GM21528 (cell line): ENCODE measurements at regions not wholly inside any gene's neighbourhood (a gene's known extent, or its start where the extent isn't known, plus 50 kb on each side); places are given as distances from the start of the nearest gene placed in this dataset.

ENCODE experiments used
- ATAC-seq: cut with Tn5 transposase; IDR thresholded peaks from one replicate; pipeline ENCODE4 v1.9.1; 2021; ENCODE audit warnings: mild to moderate bottlenecking, moderate library complexity; ENCODE audit not compliant: unreplicated experiment, low FRiP score

DNA sequence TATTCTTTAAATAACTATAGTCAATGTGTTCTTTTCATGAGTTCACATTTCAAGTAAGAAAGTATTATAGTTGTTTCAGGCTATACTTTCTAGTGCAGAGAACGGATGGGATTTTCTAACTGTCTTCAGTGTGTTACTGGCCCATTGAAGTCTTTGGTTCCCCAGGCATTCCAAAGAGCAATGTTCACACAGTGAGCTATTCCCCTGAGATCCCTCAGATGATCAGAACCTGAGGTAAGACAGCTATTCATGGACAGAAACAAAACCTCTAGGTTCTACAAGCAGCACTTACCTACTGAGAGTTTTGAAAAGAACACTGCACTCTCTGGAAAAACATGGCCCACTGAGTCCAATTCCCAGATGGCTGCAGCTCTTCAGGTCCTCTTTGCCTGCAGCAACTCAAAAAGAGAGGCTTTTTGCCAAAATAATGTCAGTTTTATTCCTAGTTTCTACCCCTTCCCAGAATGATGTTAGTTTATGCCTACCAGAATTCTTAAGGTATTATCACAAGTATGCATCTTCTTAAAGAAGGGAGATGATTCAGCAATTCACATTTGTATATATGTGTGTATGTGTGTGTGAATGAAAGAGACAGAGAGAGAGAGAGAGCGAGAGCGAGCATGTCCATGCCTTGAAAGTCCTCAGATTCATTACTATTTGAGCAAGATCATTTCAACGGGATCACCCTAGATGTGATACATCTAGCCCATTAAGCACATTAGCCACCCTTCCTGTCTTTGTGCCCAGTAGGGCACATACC, 146.1 kb downstream of the PDHA2 start:
- ATAC-seq = no peak

DNA sequence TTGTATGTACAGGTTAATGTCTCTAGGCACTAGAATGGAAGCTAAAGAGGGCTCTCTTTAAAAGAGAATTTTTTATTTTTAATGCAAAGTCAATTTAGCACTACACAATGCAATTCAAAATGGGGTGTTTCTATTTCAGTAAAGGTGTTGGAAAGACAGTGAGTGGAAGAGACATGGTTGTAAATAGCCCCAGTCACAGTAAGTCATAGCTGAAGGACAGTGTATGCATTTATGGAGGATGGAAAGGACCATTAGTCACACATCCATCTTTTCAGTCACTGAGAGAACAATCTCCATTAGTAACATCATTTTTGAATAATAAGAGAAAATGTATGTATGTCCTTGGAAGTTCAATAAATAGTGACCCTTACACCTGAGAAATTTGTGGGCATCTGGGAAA, 148.0 kb downstream of the PDHA2 start:
- ATAC-seq = no peak

DNA sequence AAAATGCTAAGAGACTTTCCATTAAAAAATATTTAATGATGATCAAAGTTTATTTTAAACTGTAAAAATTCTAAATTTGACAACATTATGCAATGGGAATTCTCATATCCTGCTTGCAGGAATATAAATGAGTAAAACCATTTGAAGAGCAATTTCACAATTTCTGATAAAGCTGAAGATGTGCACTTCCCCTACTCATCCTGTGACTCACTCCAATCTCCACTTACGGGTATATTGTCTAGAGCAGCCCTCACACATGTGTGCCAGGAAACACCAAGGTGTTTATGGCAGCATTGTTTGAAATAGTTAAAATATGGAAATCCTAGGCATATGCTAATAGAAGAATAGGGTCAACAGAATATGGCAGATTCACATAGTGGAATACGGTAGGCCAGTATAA, 158.4 kb downstream of the PDHA2 start:
- no peak for ATAC-seq

DNA sequence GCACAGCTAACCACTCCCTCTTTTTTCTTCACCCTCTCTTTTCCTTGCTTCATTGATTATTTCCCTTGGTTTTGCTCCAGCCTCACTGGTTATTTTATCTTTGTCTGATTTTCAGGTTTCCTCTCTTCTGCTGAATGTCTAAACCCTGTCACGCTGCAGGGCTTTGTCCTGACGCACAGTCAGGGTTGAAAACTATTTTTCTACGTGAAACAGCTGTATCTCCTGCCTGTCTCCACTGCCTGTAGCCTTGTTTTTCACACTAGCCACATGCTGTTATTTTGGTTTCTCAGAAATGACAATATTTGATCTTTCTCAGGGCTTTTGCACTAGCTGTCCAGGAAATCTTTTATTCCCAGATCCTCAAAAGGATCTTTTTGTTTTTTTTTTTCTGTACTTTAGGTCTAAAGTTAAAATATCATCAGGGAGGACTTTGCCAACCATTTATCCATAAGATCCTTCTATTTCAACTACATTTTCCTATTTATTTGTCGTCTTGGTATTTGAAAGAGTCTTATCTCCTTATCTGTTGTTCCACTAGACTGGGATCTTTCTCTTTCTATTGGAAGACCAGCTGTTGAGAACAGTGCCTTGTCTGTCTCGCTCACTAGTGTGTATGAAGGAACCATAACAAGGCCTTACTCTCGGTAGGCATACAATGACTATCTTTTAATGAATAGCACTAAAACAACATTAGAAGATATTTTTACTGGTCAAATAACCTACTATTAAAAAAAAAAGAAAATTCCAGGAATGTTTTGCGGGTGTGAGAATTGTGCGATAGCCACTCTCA, 164.3 kb downstream of the PDHA2 start:
- no peak for ATAC-seq

DNA sequence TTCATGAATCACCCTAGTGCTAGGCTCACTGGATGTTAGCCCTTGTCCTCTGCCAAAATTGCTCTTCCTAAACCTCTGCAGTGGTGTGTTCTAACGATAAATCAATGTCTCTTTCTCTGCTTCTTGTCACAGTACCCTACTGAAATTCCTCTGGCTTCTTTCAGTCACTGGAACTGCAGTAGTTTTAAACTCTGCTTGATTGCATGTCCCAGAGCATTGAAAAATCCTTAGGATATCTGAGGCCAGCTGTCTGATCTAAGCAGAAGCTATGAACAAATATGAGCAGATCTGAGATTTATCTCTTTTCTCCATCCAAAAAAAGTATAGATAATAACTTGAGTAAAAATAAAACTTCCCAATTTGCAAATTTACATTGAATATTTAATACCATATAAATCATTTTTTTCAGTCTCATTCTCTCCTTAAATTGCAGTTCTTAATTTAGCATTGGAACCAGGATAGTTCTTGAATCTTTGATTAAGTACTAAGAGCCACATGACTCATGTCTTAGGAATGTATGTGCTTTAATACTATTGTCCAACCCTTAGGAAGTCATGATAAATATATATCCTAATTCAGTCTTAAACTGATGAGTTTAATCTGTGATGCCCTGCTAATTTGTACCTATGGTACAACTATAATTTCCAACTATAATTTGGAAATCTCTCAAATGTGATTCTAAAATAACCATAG, 169.7 kb downstream of the PDHA2 start:
- no peak for ATAC-seq

DNA sequence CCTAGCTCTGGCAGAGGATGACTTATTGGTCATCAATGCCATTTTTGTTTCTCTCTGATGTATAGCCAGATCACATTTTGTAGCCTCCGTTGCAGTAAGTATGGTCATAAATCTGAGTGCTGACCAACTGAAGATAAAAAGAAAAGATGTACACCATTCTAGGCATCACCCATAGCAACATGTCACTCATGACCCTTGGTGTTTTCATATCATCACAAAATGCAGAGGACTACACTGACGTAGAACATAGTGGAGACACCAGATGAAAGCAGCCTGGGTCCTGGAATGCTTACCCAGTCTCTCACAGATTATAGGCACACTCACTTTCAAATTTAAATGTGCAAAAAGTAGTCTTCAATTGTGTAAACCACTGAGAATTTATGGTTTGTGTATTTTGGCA, 172.8 kb downstream of the PDHA2 start:
- no peak for ATAC-seq

DNA sequence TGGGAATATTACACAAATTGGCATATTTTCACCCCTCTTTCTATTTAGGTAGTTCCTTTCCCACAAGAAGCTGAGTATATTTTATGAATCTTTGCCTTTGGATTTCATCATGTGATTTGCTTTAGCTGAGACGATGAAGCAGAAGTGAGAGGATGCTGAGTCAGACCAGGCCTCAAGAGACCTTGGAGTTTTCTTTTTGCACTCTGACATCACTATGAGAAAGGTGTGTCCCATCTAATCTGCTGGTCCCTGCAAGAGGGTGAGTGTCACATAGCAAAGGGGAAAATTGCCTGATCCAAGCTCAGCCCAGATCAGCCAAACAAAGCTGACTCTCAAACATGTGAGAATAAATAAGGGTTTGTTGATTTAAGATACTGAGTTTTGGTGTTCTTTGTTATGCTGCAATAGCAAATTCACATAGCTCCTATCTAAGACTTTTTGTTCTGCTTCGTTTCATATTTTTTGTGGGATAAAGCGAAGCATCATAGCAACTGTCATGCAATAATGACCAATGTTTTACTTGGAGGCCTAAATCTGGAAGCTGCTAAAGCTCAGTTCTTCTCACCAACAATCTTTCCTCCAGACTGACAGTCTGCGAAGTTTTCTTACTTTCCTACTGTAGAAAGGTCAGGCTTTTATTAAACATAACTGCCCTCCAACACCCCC, 176.9 kb downstream of the PDHA2 start:
- no peak for ATAC-seq

DNA sequence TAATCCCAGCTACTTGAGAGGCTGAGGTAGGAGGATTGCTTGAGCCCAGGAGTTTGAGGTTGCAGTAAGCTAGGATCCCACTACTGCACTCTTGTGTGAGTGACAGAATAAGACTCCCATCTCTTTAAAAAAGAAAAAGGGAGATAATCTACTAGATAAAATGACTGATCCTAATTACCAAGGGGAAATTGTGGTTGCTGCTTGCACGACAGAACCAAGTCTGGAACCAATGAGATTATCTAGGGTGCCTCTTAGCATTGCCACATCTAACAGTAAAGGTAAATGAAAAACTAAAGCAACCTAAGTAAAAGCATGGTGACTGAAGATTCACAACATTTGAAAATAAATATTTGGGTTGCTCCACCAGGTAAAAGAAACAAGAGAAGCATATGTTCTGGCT, 185.1 kb downstream of the PDHA2 start:
- ATAC-seq = no peak

DNA sequence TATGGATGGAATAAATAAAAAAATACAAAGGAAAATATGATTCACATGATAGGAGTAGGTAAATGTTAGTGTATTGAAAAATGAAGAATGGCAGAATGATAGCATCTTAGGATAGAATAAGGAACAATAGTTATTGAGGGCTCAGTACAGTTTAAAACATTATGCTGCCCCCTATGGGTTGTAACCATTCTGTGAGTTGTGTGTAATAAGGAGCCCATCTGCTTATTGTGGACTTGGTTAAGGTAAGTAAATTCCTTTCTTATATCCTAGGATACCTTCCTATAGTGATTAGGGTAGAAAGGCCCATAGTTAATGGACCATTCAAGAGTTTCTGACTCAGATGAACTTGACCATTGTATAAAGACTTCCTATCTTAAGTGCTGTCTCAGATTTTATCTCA, 195.8 kb downstream of the PDHA2 start:
- ATAC-seq = no peak

DNA sequence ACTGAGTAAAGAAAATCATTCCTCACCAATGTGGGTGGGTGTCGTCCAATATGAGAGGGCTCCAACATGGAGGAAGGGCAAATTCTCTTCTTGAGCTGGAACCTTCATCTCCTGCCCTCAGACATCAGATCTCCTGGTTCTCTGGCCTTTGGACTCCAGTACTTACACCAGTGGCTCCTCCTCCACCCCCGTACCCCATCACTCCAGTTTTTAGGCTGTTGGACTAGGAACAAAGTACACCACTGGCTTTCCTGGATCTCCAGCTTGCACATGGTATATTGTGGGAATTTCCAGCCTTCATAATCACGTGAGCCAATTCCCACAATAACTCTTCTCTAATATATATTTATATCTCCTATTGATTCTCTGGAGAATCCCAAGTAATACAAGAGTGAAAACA, 196.9 kb downstream of the PDHA2 start:
- ATAC-seq = no peak

DNA sequence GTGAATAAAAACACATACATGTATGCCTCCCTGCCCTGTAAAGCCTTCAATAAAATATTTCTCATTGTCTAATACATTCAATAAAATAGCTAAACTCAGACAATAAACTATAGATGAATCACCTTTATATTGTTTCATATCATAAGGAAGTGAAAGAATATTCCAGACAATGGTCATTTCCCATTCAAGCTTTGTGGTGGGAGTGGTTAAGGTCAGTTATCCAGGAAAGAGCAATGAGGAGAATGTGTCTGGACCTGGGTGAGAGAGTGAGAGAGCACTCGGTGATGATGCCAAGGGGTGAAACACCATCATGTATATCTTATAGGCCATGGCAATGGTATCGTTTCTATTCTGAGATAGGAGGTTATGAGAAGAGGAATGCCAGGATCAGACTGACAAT, 197.8 kb downstream of the PDHA2 start:
- ATAC-seq = no peak

DNA sequence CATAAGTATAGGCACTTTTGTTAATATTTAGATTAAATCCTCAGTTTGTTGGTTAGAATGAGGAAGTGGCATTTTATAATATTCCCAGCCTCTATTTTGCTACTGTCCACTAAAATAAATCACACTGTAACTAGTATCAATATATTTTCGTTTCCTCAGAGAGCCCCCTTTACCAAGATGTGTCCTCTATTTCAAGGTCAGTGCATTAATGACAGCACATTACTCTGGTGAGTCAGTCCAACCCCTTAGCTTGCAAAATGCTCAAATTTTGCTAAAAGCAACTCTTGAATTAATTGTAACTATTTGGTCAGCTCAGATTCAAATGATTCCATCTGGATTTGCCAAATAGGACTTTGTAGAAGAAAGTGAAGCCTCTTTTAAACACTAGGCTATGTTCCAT, 199.3 kb downstream of the PDHA2 start:
- ATAC-seq = no peak

DNA sequence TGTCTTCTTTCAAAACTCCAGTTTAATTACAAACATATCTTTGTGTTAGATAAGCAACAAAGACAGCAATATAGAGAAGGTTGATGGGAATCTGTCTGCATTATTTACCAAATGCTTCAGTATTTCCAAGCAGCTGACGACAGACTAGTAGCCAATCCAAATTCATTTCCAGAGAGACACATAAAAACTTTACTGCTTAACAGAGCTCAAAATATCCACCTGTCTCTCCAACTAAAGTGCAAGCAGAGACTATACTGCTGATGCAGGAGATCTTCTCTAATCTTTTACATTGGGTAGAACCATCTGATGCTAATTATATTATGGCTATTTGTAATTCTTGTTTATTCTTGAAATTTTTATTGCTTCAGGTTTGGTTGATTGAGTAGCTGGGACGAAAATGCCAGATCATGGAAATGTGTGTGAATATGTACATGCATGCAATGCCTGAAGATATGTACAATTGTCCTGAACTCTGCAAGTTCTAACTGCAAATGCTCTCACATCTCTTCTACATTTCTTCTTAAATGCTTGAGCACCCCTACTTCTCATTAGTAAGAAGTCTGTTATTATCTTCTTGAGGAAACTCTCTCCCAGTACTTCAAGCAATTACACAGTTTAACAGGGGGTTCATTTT, 200.0 kb downstream of the PDHA2 start:
- ATAC-seq = no peak

DNA sequence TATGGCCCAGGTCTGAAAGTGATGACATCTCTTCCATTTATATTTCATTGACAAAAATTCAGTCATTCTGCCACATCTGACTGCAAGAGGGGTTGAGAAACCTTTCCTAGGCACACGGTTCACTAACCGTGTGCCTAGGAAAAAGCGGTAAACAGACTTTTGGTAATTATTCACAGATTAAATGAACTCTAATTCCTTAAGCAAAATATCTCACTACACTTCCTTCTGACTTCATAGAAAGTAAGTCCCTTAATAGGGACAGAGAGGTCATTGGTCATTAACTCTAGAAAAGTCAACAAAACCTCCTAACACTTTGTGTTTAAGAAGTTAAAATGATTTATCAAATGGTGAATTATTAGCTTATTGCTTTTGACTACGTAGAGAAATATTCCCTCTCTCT, 205.1 kb downstream of the PDHA2 start:
- ATAC-seq = no peak

DNA sequence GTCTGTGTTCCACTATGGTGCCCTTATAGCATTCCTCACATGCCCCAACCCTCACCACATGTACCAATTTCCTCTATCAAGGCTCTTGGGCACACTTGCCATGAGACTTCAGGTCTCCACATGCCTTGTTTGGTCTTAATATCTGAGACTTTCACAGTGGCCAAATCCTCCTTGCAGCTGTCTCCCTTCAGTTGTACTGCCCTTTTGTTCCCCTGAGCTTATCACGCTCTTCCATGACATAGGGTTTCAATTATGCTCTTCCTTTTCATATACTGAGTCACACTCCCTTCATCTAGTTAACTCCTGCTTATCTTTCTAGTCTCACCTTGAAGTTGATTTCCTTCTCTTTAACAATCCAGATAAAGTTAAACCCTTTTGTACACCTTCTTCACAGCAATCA, 212.9 kb downstream of the PDHA2 start:
- ATAC-seq = no peak

DNA sequence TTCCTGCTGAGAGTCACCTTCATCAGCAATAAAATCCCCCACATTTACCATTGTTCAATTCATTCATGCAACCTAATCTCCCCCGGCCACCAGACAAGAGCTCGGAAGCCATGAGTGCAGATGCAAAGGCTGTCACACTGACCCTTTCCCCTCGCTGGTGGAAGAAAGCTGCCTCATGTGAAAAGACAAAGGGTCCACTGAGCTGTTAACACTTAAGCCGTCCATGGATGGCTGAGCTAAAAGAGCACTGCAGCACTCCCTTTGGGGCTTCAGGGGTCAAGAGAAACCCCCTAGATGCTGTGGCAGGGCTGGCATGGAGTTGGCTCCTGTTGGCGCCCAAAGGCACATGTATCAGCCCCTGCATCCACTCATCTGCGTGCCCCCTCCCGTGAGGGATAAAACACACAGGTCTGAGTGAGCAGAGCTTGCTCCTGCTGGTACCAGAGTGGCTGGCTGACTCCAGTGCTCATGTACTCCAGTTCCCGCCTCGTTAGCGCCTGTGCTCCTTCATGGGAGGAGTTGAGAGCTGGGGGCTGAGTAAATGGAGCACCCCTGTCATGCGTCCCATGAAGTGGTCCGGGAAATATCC, 216.5 kb downstream of the PDHA2 start:
- ATAC-seq = no peak

DNA sequence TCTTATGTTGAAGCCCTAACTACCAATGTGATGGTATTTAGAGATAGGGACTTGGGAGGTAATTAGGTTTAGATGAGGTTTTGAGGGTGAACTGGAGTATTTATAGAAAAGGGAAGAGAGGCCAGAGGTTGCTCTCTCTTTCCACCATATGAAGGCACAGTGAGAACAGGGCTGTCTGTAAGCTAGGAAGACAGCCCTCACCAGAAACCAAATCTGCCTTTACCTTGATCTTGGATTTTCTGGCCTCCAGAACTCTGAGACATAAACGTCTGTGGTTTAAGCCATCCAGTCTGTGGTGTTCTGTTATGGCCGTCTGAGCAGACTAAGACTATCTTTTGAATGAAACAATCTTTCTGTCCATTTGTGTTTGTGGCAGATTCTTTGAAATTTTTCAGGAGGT, 223.7 kb downstream of the PDHA2 start:
- ATAC-seq = no peak

DNA sequence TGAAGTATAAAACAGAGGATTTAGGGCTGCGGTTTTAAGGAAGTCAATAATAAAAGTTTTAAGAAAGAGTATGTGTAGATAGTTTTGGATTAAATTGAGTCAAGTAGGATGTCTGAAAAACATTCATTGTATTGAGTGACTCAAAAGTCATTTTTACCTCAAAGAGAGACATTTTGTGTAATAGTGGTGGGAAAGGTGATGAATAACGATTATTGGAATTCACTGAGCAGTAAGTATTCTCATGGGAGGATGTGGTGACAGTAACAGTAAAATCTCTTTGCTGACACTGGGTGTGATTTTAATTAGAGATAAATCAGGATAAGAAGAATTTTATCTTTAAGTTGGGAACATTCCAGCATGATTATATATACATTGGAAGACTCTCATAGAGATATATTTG, 233.6 kb downstream of the PDHA2 start:
- ATAC-seq = no peak

DNA sequence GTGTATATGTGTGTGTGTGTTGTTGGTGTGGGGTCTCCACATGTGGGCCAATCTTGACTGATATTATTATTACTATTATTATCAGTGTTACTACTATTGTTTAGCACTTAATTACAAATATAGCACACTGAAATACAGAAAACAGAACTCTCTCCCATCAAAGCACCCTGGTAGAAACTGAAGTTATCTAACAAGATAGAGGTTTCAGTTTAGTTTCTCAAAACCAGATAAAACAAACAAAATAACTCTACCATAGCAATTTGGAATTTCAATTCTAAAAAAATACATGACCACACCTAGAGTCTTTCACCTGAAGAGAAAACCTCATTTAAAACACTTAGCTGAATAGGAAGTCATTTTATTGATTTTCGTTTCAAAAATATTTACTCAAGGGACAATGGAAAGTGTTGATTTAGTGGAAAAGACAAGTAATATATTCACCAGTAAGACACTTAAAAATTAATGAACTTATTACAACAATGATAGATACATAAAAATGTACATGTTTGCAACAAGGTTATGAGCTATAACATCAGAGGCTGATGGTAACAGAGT, 252.3 kb downstream of the PDHA2 start:
- no peak for ATAC-seq

DNA sequence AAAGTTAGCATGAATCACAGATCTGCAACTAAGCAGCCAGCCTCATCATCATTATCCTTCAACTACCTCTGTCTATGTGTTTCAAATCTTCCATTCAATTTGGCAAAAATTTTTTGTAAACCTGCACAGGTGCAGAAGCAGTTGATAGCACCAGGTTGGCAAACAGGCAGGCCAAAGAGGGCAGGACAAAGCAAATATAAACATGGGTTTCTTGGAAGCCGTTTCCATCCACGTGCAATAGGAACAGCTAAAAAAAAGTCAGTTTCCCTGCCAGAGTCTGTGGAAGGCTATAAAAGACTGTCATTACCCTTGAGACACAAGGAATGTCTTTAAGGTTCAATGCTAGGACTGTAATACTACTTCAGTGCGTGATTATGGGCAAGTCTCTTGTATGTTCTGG, 253.2 kb downstream of the PDHA2 start:
- ATAC-seq = no peak
